ENCODE measurements at regions not wholly inside any gene's neighbourhood (a gene's known extent, or its start where the extent isn't known, plus 50 kb on each side); places are given as distances from the start of the nearest gene placed in this dataset.
A peak's percentile ranks its signal among the peaks of the same experiment; 100 is the strongest.

- intact Hi-C loops (cut with micrococcal nuclease): no loop called here
- Mint-ChIP-seq H3K27me3 (ENCODE audit: insufficient read depth, unreplicated experiment) (no peaks in the 10 kb centered on the region), H3K4me3 (ENCODE audit: unreplicated experiment) (no peak overlapping the region), H3K36me3 (ENCODE audit: insufficient read depth, unreplicated experiment) (no peaks in the 10 kb centered on the region), H3K4me1 (ENCODE audit: insufficient read depth, unreplicated experiment) (no peaks in the 10 kb centered on the region), H3K27ac (ENCODE audit: low read depth, unreplicated experiment) (no peak overlapping the region), H3K9me3 (ENCODE audit: unreplicated experiment) (no peaks in the 10 kb centered on the region)
- ChIA-PET POLR2A (no interaction called here), CTCF (interaction anchor here (0.6 kb wide), 1 partner anchor 342 kb away, joined by 3 read pairs; no protein-coding TSS in a partner anchor)
- DNase-seq (ENCODE audit: unreplicated experiment): peak; percentile 23
- TF ChIP-seq CTCF (IDR thresholded peaks at IDR 0.05; ENCODE audit: unreplicated experiment): no peak
- no TSS peak for BruUV-seq (replicated peaks)
Measured at GRCh38 chr13:34833562-34834182, 108.4 kb upstream of the NBEA start.

- Mint-ChIP-seq H3K27ac (ENCODE audit: low read depth, unreplicated experiment) (no peak overlapping the region), H3K36me3 (ENCODE audit: insufficient read depth, unreplicated experiment) (no peaks in the 10 kb centered on the region), H3K27me3 (ENCODE audit: insufficient read depth, unreplicated experiment) (no peaks in the 10 kb centered on the region), H3K9me3 (ENCODE audit: unreplicated experiment) (no peaks in the 10 kb centered on the region), H3K4me3 (ENCODE audit: unreplicated experiment) (no peak overlapping the region), H3K4me1 (ENCODE audit: insufficient read depth, unreplicated experiment) (no peaks in the 10 kb centered on the region)
- ChIA-PET CTCF (no interaction called here), POLR2A (interaction anchor here (0.6 kb wide), 1 partner anchor 320 kb away, joined by 3 read pairs; no protein-coding TSS in a partner anchor)
- DNase-seq (ENCODE audit: unreplicated experiment): no peak
- TF ChIP-seq CTCF (IDR thresholded peaks at IDR 0.05; ENCODE audit: unreplicated experiment): no peak
- no TSS peak for BruUV-seq (replicated peaks)
- intact Hi-C loops (cut with micrococcal nuclease): no loop called here
Measured at GRCh38 chr13:34842466-34842865, 99.6 kb upstream of the NBEA start.

GRCh38 chr13:34847766-34848165, 94.3 kb upstream of the NBEA start:
- no peak overlapping the region for H3K27ac Mint-ChIP-seq (ENCODE audit: low read depth, unreplicated experiment)
- intact Hi-C loops (cut with micrococcal nuclease): no loop called here
- BruUV-seq (replicated peaks): no TSS peak
- DNase-seq (ENCODE audit: unreplicated experiment): peak; percentile 34
- no peak for TF ChIP-seq CTCF (IDR thresholded peaks at IDR 0.05; ENCODE audit: unreplicated experiment)
- no peaks in the 10 kb centered on the region for H3K9me3 Mint-ChIP-seq (ENCODE audit: unreplicated experiment)
- ChIA-PET CTCF (interaction anchor here (0.7 kb wide), 1 partner anchor 22 kb away, joined by 6 read pairs; no protein-coding TSS in a partner anchor), POLR2A (interaction anchor here (0.6 to 1.2 kb wide), 2 partner anchors 10 to 17 kb away, joined by 3 to 6 read pairs; no protein-coding TSS in a partner anchor)
- no peak overlapping the region for H3K4me3 Mint-ChIP-seq (ENCODE audit: unreplicated experiment)
- H3K4me1 Mint-ChIP-seq (ENCODE audit: insufficient read depth, unreplicated experiment): no peaks in the 10 kb centered on the region
- no peaks in the 10 kb centered on the region for H3K27me3 Mint-ChIP-seq (ENCODE audit: insufficient read depth, unreplicated experiment)
- H3K36me3 Mint-ChIP-seq (ENCODE audit: insufficient read depth, unreplicated experiment): no peaks in the 10 kb centered on the region

DNA sequence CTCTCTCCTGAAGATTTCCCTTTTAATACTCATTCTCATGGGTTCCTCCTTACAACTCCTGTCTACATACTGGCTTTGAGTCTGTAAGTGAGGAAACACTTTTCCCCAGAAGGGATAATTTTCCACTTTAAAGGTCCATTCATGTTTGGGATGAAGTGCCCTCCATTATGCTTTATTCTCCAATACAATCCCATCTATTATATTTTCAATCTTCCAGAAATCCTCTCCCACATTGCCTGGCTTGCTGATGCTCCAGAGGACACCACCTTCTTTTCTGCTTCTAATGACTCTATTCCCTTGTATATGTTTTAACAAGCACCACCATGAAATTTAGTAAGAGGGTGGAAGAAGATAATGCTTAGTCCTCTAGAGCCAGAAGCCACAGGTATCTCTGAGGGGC, 92.7 kb upstream of the NBEA start:
- Mint-ChIP-seq H3K9me3 (ENCODE audit: unreplicated experiment) (no peaks in the 10 kb centered on the region), H3K27me3 (ENCODE audit: insufficient read depth, unreplicated experiment) (no peaks in the 10 kb centered on the region), H3K27ac (ENCODE audit: low read depth, unreplicated experiment) (no peak overlapping the region), H3K4me1 (ENCODE audit: insufficient read depth, unreplicated experiment) (no peaks in the 10 kb centered on the region), H3K36me3 (ENCODE audit: insufficient read depth, unreplicated experiment) (no peaks in the 10 kb centered on the region), H3K4me3 (ENCODE audit: unreplicated experiment) (no peak overlapping the region)
- no peak for DNase-seq (ENCODE audit: unreplicated experiment)
- CTCF ChIA-PET: no interaction called here
- no peak for TF ChIP-seq CTCF (IDR thresholded peaks at IDR 0.05; ENCODE audit: unreplicated experiment)
- POLR2A ChIA-PET: no interaction called here
- intact Hi-C loops (cut with micrococcal nuclease): no loop called here
- BruUV-seq (replicated peaks): no TSS peak

Measured in MCF 10A (cell line).